H1 (cell line): ENCODE measurements at regions not wholly inside any gene's neighbourhood (a gene's known extent, or its start where the extent isn't known, plus 50 kb on each side); places are given as distances from the start of the nearest gene placed in this dataset.

ENCODE experiments used
- CTCF ChIA-PET: fragments of 300-600 bp; sonication (Branson Sonifier 250); formaldehyde crosslinking; loops from one replicate; lab custom pipeline; 2021; ENCODE audit not compliant: partially characterized antibody; lab: Charles Lee
- POLR2A ChIA-PET: fragments of 300-600 bp; sonication (Branson Sonifier 250); formaldehyde crosslinking; loops from one replicate; lab custom pipeline; 2021; ENCODE audit warnings: inconsistent platforms; ENCODE audit not compliant: partially characterized antibody; lab: Charles Lee
- DNase-seq, 2 experiments: peaks; one replicate each; pipeline versions ENCODE4 v3.0.0 to v3.0.0-alpha.2; 2010 to 2022; ENCODE audit warnings: low spot score in 2 of 2, low read depth in 1 of 2, mixed read lengths in 1 of 2
- FAIRE-seq: peaks from 2 replicates; lab custom pipeline; 2011; peaks lifted over from hg19 to GRCh38; lab: Jason Lieb, UNC
- H2AFZ ChIP-seq: 2 replicates; pipeline ENCODE4 v1.8.1; 2012; ENCODE audit warnings: low read length, inconsistent platforms
- H2AK5ac ChIP-seq: 2 replicates; pipeline ENCODE4 v1.6.1; 2013; ENCODE audit warnings: low read depth, low read length
- H2BK120ac ChIP-seq: replicated peaks from 2 replicates; pipeline ENCODE3; 2013; ENCODE audit warnings: low read depth, low read length, inconsistent platforms
- H2BK12ac ChIP-seq: 2 replicates; pipeline ENCODE4 v1.6.1; 2013; ENCODE audit warnings: low read depth, low read length
- H2BK15ac ChIP-seq: 2 replicates; pipeline ENCODE4 v1.6.1; 2013; ENCODE audit warnings: low read length
- H2BK20ac ChIP-seq: 2 replicates; pipeline ENCODE4 v1.6.1; 2013; ENCODE audit warnings: low read length
- H2BK5ac ChIP-seq: 2 replicates; pipeline ENCODE4 v1.6.1; 2013; ENCODE audit warnings: low read depth, low read length
- H3K14ac ChIP-seq: 2 replicates; pipeline ENCODE4 v1.6.1; 2013; ENCODE audit warnings: inconsistent platforms; ENCODE audit not compliant: insufficient read length
- H3K18ac ChIP-seq: 2 replicates; pipeline ENCODE4 v1.6.1; 2013; ENCODE audit warnings: low read length; ENCODE audit errors: extremely low read depth
- H3K23ac ChIP-seq: 2 replicates; pipeline ENCODE4 v1.6.1; 2013; ENCODE audit warnings: inconsistent platforms; ENCODE audit not compliant: insufficient read length
- H3K23me2 ChIP-seq: 2 replicates; pipeline ENCODE4 v1.6.1; 2013; ENCODE audit warnings: low read depth, low read length
- H3K27ac ChIP-seq: 2 replicates; pipeline ENCODE4 v1.6.1; 2011; ENCODE audit warnings: low read depth, low read length, inconsistent platforms
- H3K27me3 ChIP-seq, 4 experiments: replicated peaks in 1 of 4; 1 replicate in 1 of 4; 2 replicates in 3 of 4; pipeline versions ENCODE4 v1.6.1 to v1.8.1; 2011 to 2013; ENCODE audit warnings: low read length in 3 of 4, mild to moderate bottlenecking in 3 of 4, inconsistent platforms in 2 of 4, mixed read lengths in 2 of 4, moderate library complexity in 1 of 4; ENCODE audit not compliant: control insufficient read depth in 3 of 4, insufficient read depth in 3 of 4; ENCODE audit errors: extremely low read depth in 1 of 4
- H3K36me3 ChIP-seq, 4 experiments: 2 replicates each; pipeline versions ENCODE4 v1.6.1 to v1.8.1; 2011 to 2013; ENCODE audit warnings: mild to moderate bottlenecking in 4 of 4, low read length in 3 of 4, moderate library complexity in 2 of 4, control low read depth in 1 of 4, inconsistent platforms in 1 of 4; ENCODE audit not compliant: insufficient read depth in 4 of 4, control insufficient read depth in 2 of 4
- H3K4ac ChIP-seq: replicated peaks from 2 replicates; pipeline ENCODE3; 2013; ENCODE audit warnings: low read length, low read depth, mixed read lengths, inconsistent platforms; ENCODE audit not compliant: insufficient read length
- H3K4me1 ChIP-seq, 4 experiments: replicated peaks in 1 of 4; 1 replicate in 1 of 4; 2 replicates in 3 of 4; pipeline versions ENCODE4 v1.6.1 to v1.8.1; 2011 to 2013; ENCODE audit warnings: low read length in 3 of 4, inconsistent platforms in 2 of 4, mixed read lengths in 1 of 4; ENCODE audit not compliant: insufficient read depth in 4 of 4, control insufficient read depth in 3 of 4
- H3K4me2 ChIP-seq, 2 experiments: 2 replicates each; pipeline versions ENCODE4 v1.6.1 to v1.8.1; 2011 to 2013; ENCODE audit warnings: low read depth in 2 of 2, low read length in 2 of 2, control low read depth in 1 of 2, inconsistent platforms in 1 of 2, mild to moderate bottlenecking in 1 of 2; ENCODE audit not compliant: insufficient read depth in 1 of 2
- H3K4me3 ChIP-seq, 4 experiments: fragments of 200-600, 300-600 bp in 1 of 4; sonication (generic), shearing (Covaris generic), sonication (Bioruptor Twin) in 1 of 4; 2 replicates each; pipeline versions ENCODE4 v1.5.1 to v1.8.1; 2011 to 2016; ENCODE audit warnings: low read length in 4 of 4, low read depth in 3 of 4, control low read depth in 2 of 4, inconsistent platforms in 2 of 4, mild to moderate bottlenecking in 2 of 4, mixed read lengths in 1 of 4, moderate library complexity in 1 of 4; ENCODE audit not compliant: insufficient read depth in 2 of 4; ENCODE audit errors: extremely low read depth in 1 of 4
- H3K56ac ChIP-seq: replicated peaks from 2 replicates; pipeline ENCODE3; 2013; ENCODE audit warnings: low read depth, mild to moderate bottlenecking, mixed read lengths, low read length, inconsistent platforms; ENCODE audit not compliant: insufficient read length
- H3K79me1 ChIP-seq: 2 replicates; pipeline ENCODE4 v1.6.1; 2013; ENCODE audit warnings: low read depth, low read length, control low read depth
- H3K79me2 ChIP-seq, 2 experiments: 2 replicates each; pipeline versions ENCODE4 v1.6.1 to v1.8.1; 2012 to 2013; ENCODE audit warnings: low read length in 2 of 2, mild to moderate bottlenecking in 2 of 2, inconsistent platforms in 1 of 2; ENCODE audit not compliant: insufficient read depth in 2 of 2, control insufficient read depth in 1 of 2
- H3K9ac ChIP-seq, 4 experiments: replicated peaks in 1 of 4; 1 replicate in 1 of 4; 2 replicates in 3 of 4; pipeline versions ENCODE4 v1.6.1 to v1.8.1; 2011 to 2013; ENCODE audit warnings: low read depth in 3 of 4, low read length in 3 of 4, control low read depth in 2 of 4, mild to moderate bottlenecking in 2 of 4, moderate library complexity in 2 of 4, inconsistent platforms in 1 of 4; ENCODE audit errors: extremely low read depth in 1 of 4
- H3K9me3 ChIP-seq, 2 experiments: 2 replicates each; pipeline versions ENCODE4 v1.6.1 to v1.8.1; 2012 to 2013; ENCODE audit warnings: mild to moderate bottlenecking in 2 of 2, moderate library complexity in 2 of 2, control low read depth in 1 of 2, inconsistent platforms in 1 of 2, low read depth in 1 of 2, low read length in 1 of 2, mixed read lengths in 1 of 2; ENCODE audit not compliant: insufficient read depth in 2 of 2
- H4K20me1 ChIP-seq, 2 experiments: replicated peaks in 1 of 2; 2 replicates each; pipeline versions ENCODE3 to v1.8.1; 2011 to 2013; ENCODE audit warnings: inconsistent platforms in 2 of 2, low read length in 2 of 2, mild to moderate bottlenecking in 1 of 2; ENCODE audit not compliant: insufficient read depth in 2 of 2, control insufficient read depth in 1 of 2
- H4K5ac ChIP-seq: 2 replicates; pipeline ENCODE4 v1.6.1; 2013; ENCODE audit warnings: low read length, low read depth, mixed read lengths, inconsistent platforms; ENCODE audit not compliant: insufficient read length
- H4K8ac ChIP-seq: 2 replicates; pipeline ENCODE4 v1.8.0; 2013; ENCODE audit warnings: mild to moderate bottlenecking, moderate library complexity, low read length, inconsistent platforms; ENCODE audit not compliant: insufficient read depth; ENCODE audit errors: extremely low read depth
- H4K91ac ChIP-seq: replicated peaks from 2 replicates; pipeline ENCODE3; 2013; ENCODE audit warnings: low read length, mixed read lengths, inconsistent platforms; ENCODE audit not compliant: insufficient read length
- ATF2 ChIP-seq: IDR thresholded peaks from 2 replicates; pipeline ENCODE4 v1.6.1; 2012; ENCODE audit warnings: low read length, inconsistent platforms
- CEBPB ChIP-seq: IDR thresholded peaks from 2 replicates; pipeline ENCODE4 v1.6.1; 2012; ENCODE audit warnings: low read depth, low read length
- CTBP2 ChIP-seq: IDR thresholded peaks from 2 replicates; pipeline ENCODE4 v1.7.0; 2011; ENCODE audit warnings: borderline replicate concordance, mild to moderate bottlenecking, moderate library complexity, mixed read lengths, low read length; ENCODE audit not compliant: insufficient read depth, insufficient read length
- EGR1 ChIP-seq: IDR thresholded peaks from 2 replicates; pipeline ENCODE4 v1.6.1; 2011; ENCODE audit warnings: low read depth, low read length, borderline replicate concordance
- JUN ChIP-seq: IDR thresholded peaks from 2 replicates; pipeline ENCODE4 v1.6.1; 2011; ENCODE audit warnings: low read depth, mild to moderate bottlenecking, improper control_type of control experiment, low read length
- KDM4A ChIP-seq: IDR thresholded peaks from one replicate; pipeline ENCODE4 v1.7.1; 2012; ENCODE audit warnings: low read depth, mild to moderate bottlenecking, moderate library complexity, low read length, inconsistent platforms; ENCODE audit not compliant: severe bottlenecking
- MAFK ChIP-seq: IDR thresholded peaks from 2 replicates; pipeline ENCODE4 v1.6.1; 2012; ENCODE audit warnings: low read depth, mild to moderate bottlenecking, improper control_type of control experiment, low read length
- POLR2A ChIP-seq, 2 experiments: IDR thresholded peaks; 1 replicate in 1 of 2; 2 replicates in 1 of 2; pipeline ENCODE4 v1.6.1; 2011; ENCODE audit warnings: low read depth in 2 of 2, low read length in 2 of 2, mild to moderate bottlenecking in 2 of 2; ENCODE audit errors: control extremely low read depth in 1 of 2
- RNF2 ChIP-seq: fragments of 200-900, 300-1000 bp; sonication (generic); IDR thresholded peaks from 2 replicates; pipeline ENCODE4 v1.7.1; 2016; ENCODE audit warnings: borderline replicate concordance, low read depth, mild to moderate bottlenecking, antibody characterized with exemption, low read length; ENCODE audit not compliant: poor library complexity, severe bottlenecking; ENCODE audit errors: missing control alignments
- SP2 ChIP-seq: IDR thresholded peaks from 2 replicates; pipeline ENCODE4 v1.6.1; 2012; ENCODE audit warnings: mild to moderate bottlenecking, low read length, inconsistent platforms
- SRF ChIP-seq: IDR thresholded peaks from 2 replicates; pipeline ENCODE4 v1.6.1; 2011; ENCODE audit warnings: mild to moderate bottlenecking, low read depth, low read length, moderate library complexity
- TEAD4 ChIP-seq: IDR thresholded peaks from 2 replicates; pipeline ENCODE4 v1.6.1; 2012; ENCODE audit warnings: low read depth, low read length, inconsistent platforms, mixed read lengths
- ZNF274 ChIP-seq: IDR thresholded peaks from 2 replicates; pipeline ENCODE4 v1.7.0; 2012; ENCODE audit warnings: low read length, borderline replicate concordance; ENCODE audit errors: extremely low read depth
- WGBS, 2 experiments: shearing (Covaris generic) in 1 of 2; methylation state at CpG; one replicate each; pipeline versions ENCODE4 v1.1.6 to v1.1.7; 2013 to 2015; ENCODE audit warnings: low lambda C conversion rate in 2 of 2, mixed read lengths in 2 of 2, inconsistent platforms in 1 of 2, low coverage in 1 of 2, missing lambda C conversion rate in 1 of 2; ENCODE audit not compliant: insufficient replicate concordance in 2 of 2, insufficient coverage in 1 of 2, insufficient read length in 1 of 2; ENCODE audit errors: extremely low coverage in 1 of 2, missing lambda C conversion rate in 1 of 2; 5-methylcytosine and 5-hydroxymethylcytosine counted together

- ChIA-PET CTCF (interaction anchor here (0.8 to 1.5 kb wide), 2 partner anchors 17 to 21 kb away, joined by 3 to 6 read pairs; no protein-coding TSS in a partner anchor), POLR2A (no interaction called here)
- Histone ChIP-seq H3K14ac (no peak overlapping the region), H3K9me3 (no peaks in the 10 kb centered on the region), H3K27me3 (no peaks in the 10 kb centered on the region), H4K8ac (no peak overlapping the region), H4K91ac (no peak overlapping the region), H3K4me3 (no peak overlapping the region), H3K4ac (no peak overlapping the region), H3K56ac (no peak overlapping the region), H2AK5ac (no peak overlapping the region), H3K79me1 (no peaks in the 10 kb centered on the region), H2BK5ac (no peak overlapping the region), H3K4me2 (no peak overlapping the region), H3K9ac (no peak overlapping the region), H3K4me1 (no peaks in the 10 kb centered on the region; a peak in 2 of 7 replicates), H3K79me2 (no peaks in the 10 kb centered on the region), H3K36me3 (no peaks in the 10 kb centered on the region; a peak in 1 of 8 replicates), H3K23ac (no peak overlapping the region), H4K5ac (no peak overlapping the region), H2BK15ac (no peak overlapping the region), H2BK20ac (no peak overlapping the region), H2AFZ (no peak overlapping the region), H4K20me1 (no peaks in the 10 kb centered on the region), H3K23me2 (no peaks in the 10 kb centered on the region), H2BK12ac (no peak overlapping the region), H3K18ac (no peak overlapping the region), H2BK120ac (no peak overlapping the region), H3K27ac (no peak overlapping the region)
- DNase-seq (no peak), FAIRE-seq (no peak)
- WGBS, 2 experiments: 85% methylated on average over 2 of the region's 2 CpGs; no CpG with 5 or more reads in 1 of the 2 experiments
- TF ChIP-seq SRF: no peak
- no peak for TF ChIP-seq POLR2A (IDR thresholded peaks at IDR 0.05; ENCODE audit: control extremely low read depth in 1 of 2, low read depth in 2 of 2, low read length in 2 of 2)
- no peak for TF ChIP-seq MAFK
- no peak for TF ChIP-seq ATF2
- no peak for TF ChIP-seq RNF2
- TF ChIP-seq CEBPB: no peak
- no peak for TF ChIP-seq TEAD4
- TF ChIP-seq KDM4A: no peak
- no peak for TF ChIP-seq JUN
- TF ChIP-seq CTBP2: no peak
- TF ChIP-seq ZNF274: no peak
- TF ChIP-seq SP2: no peak
- TF ChIP-seq EGR1: no peak
Measured at GRCh38 chr18:25725501-25725900, 364.9 kb downstream of the SS18 start.
